ENCODE measurements at regions not wholly inside any gene's neighbourhood (a gene's known extent, or its start where the extent isn't known, plus 50 kb on each side); places are given as distances from the start of the nearest gene placed in this dataset.

DNA sequence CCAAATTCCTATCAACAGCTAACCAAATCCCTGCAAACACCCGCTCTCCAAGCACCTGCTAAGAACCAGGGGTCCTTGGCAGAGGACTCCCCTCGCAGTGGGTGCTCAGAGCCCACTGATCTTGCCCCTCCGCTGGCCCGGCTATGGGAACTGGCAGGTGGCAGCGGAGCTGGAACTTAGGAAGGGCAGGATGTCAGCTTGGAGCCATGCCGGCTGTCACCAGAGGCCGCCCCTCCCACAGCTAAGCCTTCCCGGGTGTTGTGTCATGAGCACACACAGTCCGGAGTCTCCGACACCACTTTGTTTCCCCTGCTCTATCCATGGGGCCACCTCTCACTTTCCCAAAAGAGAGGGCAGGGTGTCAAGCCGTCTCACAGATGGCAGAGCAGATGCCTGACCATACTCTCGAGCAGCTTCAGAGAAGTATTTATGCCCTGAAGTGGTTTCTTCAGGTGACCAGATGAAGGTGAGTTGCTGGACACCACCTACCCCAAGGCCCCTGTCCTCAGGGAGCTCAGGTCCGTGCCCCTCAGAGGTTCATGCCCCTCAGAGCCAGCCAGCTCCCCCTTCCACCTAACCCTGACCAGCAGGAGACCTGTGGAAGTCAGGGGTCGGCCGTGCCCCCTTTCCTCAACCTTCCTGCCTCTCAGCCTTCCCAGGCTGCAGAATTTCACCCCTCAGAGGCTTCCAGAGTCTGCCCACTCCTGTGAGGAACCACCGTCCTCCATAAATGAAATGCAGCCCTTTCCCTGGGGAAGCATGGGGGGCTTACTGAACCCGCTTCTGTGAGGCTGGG is 545.7 kb upstream of the B3GAT1 start:
- Histone ChIP-seq H4K8ac (ENCODE audit: extremely low read depth, insufficient read depth, low read length) (no peak overlapping the region), H3K4me1 (replicated peaks in 1 of 4; ENCODE audit: control insufficient read depth in 3 of 4, insufficient read depth in 4 of 4, low read length in 3 of 4) (no peaks in the 10 kb centered on the region; a peak in 1 of 7 replicates), H2BK20ac (ENCODE audit: low read length) (no peak overlapping the region), H2BK15ac (ENCODE audit: low read length) (no peak overlapping the region), H3K23me2 (ENCODE audit: low read depth, low read length) (no peaks in the 10 kb centered on the region; the same call in 1 of the 2 replicates), H4K20me1 (replicated peaks in 1 of 2; ENCODE audit: control insufficient read depth in 1 of 2, insufficient read depth in 2 of 2, low read length in 2 of 2) (peaks cover 0 to 2% of the 10 kb centered on the region in 2 experiments), H2BK12ac (ENCODE audit: low read depth, low read length) (no peak overlapping the region), H2AFZ (ENCODE audit: low read length) (no peak overlapping the region), H3K9me3 (ENCODE audit: insufficient read depth in 2 of 2, low read depth in 1 of 2, low read length in 1 of 2) (no peaks in the 10 kb centered on the region; a peak in 1 of 4 replicates), H3K27ac (ENCODE audit: low read depth, low read length) (no peak overlapping the region), H3K36me3 (ENCODE audit: control insufficient read depth in 2 of 4, insufficient read depth in 4 of 4, low read length in 3 of 4) (no peaks in the 10 kb centered on the region), H3K4me3 (ENCODE audit: extremely low read depth in 1 of 4, insufficient read depth in 2 of 4, low read depth in 3 of 4, low read length in 4 of 4) (no peak overlapping the region), H3K9ac (replicated peaks in 1 of 4; ENCODE audit: extremely low read depth in 1 of 4, low read depth in 3 of 4, low read length in 3 of 4) (no peak overlapping the region), H4K91ac (replicated peaks; ENCODE audit: insufficient read length, low read length) (no peak overlapping the region), H3K56ac (replicated peaks; ENCODE audit: insufficient read length, low read depth, low read length) (no peak overlapping the region), H3K79me2 (ENCODE audit: control insufficient read depth in 1 of 2, insufficient read depth in 2 of 2, low read length in 2 of 2) (no peaks in the 10 kb centered on the region), H3K14ac (ENCODE audit: insufficient read length) (no peak overlapping the region), H2BK120ac (replicated peaks; ENCODE audit: low read depth, low read length) (no peak overlapping the region), H3K27me3 (replicated peaks in 1 of 4; ENCODE audit: control insufficient read depth in 3 of 4, extremely low read depth in 1 of 4, insufficient read depth in 3 of 4, low read length in 3 of 4) (no peaks in the 10 kb centered on the region), H3K18ac (ENCODE audit: extremely low read depth, low read length) (no peak overlapping the region), H4K5ac (ENCODE audit: insufficient read length, low read depth, low read length) (no peak overlapping the region), H3K4me2 (ENCODE audit: insufficient read depth in 1 of 2, low read depth in 2 of 2, low read length in 2 of 2) (no peak overlapping the region), H3K79me1 (ENCODE audit: low read depth, low read length) (no peaks in the 10 kb centered on the region), H3K4ac (replicated peaks; ENCODE audit: insufficient read length, low read depth, low read length) (no peak overlapping the region), H2AK5ac (ENCODE audit: low read depth, low read length) (no peak overlapping the region), H3K23ac (ENCODE audit: insufficient read length) (no peak overlapping the region), H2BK5ac (ENCODE audit: low read depth, low read length) (no peak overlapping the region)
- ChIA-PET POLR2A (ENCODE audit: partially characterized antibody) (interaction anchor here (1.0 kb wide), 1 partner anchor 16 kb away, joined by 3 read pairs; no protein-coding TSS in a partner anchor), CTCF (ENCODE audit: partially characterized antibody) (interaction anchor here (0.8 to 2.1 kb wide), 4 partner anchors 20 to 116 kb away, joined by 3 to 7 read pairs (median 3); no protein-coding TSS in a partner anchor)
- DNase-seq (ENCODE audit: low read depth in 1 of 2, low spot score in 2 of 2) (peak in 1 of 2 experiments; percentile 37), FAIRE-seq (no peak)
- 92% methylated on average over 14 of the region's 17 CpGs; no CpG with 5 or more reads in 1 of the 2 experiments for WGBS, 2 experiments (ENCODE audit: extremely low coverage in 1 of 2, insufficient coverage in 1 of 2, insufficient read length in 1 of 2, insufficient replicate concordance in 2 of 2, low coverage in 1 of 2, low lambda C conversion rate in 2 of 2, missing lambda C conversion rate in 1 of 2)
- TF ChIP-seq POLR2AphosphoS5 (IDR thresholded peaks at IDR 0.05; ENCODE audit: low read depth, low read length) (no peak), SRF (IDR thresholded peaks at IDR 0.05; ENCODE audit: low read depth, low read length) (no peak), JUN (IDR thresholded peaks at IDR 0.05; ENCODE audit: low read depth, low read length) (no peak), TAF7 (optimal IDR thresholded peaks at IDR 0.05; ENCODE audit: borderline replicate concordance, low read depth, low read length) (no peak), BCL11A (IDR thresholded peaks at IDR 0.05; ENCODE audit: low read depth in 2 of 2, low read length in 2 of 2) (no peak)
